ENCODE measurements at regions not wholly inside any gene's neighbourhood (a gene's known extent, or its start where the extent isn't known, plus 50 kb on each side); places are given as distances from the start of the nearest gene placed in this dataset.

- no peak for TF ChIP-seq FOXP1 (CRISPR knock-in tag; IDR thresholded peaks at IDR 0.05; ENCODE audit: borderline replicate concordance)
- no peak for TF ChIP-seq CTCF (IDR thresholded peaks at IDR 0.05)
- TF ChIP-seq ATF1 (CRISPR knock-in tag; IDR thresholded peaks at IDR 0.05): no peak
- no peak for TF ChIP-seq ZBTB43 (CRISPR knock-in tag; IDR thresholded peaks at IDR 0.05)
- no peak for TF ChIP-seq ETV6 (CRISPR knock-in tag; IDR thresholded peaks at IDR 0.05)
These were observed 55.0 kb upstream of the JCAD start for GRCh38 chr10:30114401-30114800.
